OCI-LY3 (cell line): ENCODE measurements at regions not wholly inside any gene's neighbourhood (a gene's known extent, or its start where the extent isn't known, plus 50 kb on each side); places are given as distances from the start of the nearest gene placed in this dataset.

ENCODE experiments used
- CTCF ChIP-seq: fragments of 200-600, 300-600 bp; sonication (generic); IDR thresholded peaks from 2 replicates; pipeline ENCODE4 v1.5.1; 2014; ENCODE audit warnings: antibody characterized with exemption, low read length, low read depth
- EZH2phosphoT487 ChIP-seq: fragments of 200-600 bp; shearing (Covaris generic); IDR thresholded peaks from 2 replicates; pipeline ENCODE4 v1.6.1; 2018; ENCODE audit warnings: antibody characterized with exemption, mixed run types, low read depth

GRCh38 chr10:53490553-53490952 is 718.0 kb upstream of the MBL2 start:
- TF ChIP-seq CTCF (no peak), EZH2phosphoT487 (no peak)
